ENCODE measurements at regions not wholly inside any gene's neighbourhood (a gene's known extent, or its start where the extent isn't known, plus 50 kb on each side); places are given as distances from the start of the nearest gene placed in this dataset.

GRCh38 chr3:66863205-66864111, 134.6 kb upstream of the KBTBD8 start:
- H3K27ac ChIP-seq = no peak overlapping the region
- TF ChIP-seq CTCF (IDR thresholded peaks at IDR 0.05) = no peak
- TF ChIP-seq POLR2A (IDR thresholded peaks at IDR 0.05) = no peak
- no peak for TF ChIP-seq EP300 (IDR thresholded peaks at IDR 0.05)
- H3K9me3 ChIP-seq = no peaks in the 10 kb centered on the region
- WGBS, 3 donors = 46 to 67% (median 63%) methylated on average over 10 of the region's 10 CpGs
- no peaks in the 10 kb centered on the region for H3K27me3 ChIP-seq
- intact Hi-C loops (cut with DNase I) = no loop called here
- no peaks in the 10 kb centered on the region for H3K36me3 ChIP-seq
- no peaks in the 10 kb centered on the region for H3K4me1 ChIP-seq (ENCODE audit: insufficient read depth)
- no peak overlapping the region for H3K4me3 ChIP-seq
- no peak for DNase-seq

- Histone ChIP-seq H3K9me3 (no peaks in the 10 kb centered on the region), H3K36me3 (no peaks in the 10 kb centered on the region), H3K4me1 (ENCODE audit: insufficient read depth) (no peaks in the 10 kb centered on the region), H3K27ac (no peak overlapping the region), H3K27me3 (no peaks in the 10 kb centered on the region), H3K4me3 (no peak overlapping the region)
- DNase-seq = no peak
- TF ChIP-seq CTCF (IDR thresholded peaks at IDR 0.05) = no peak
- no peak for TF ChIP-seq POLR2A (IDR thresholded peaks at IDR 0.05)
- no peak for TF ChIP-seq EP300 (IDR thresholded peaks at IDR 0.05)
- intact Hi-C loops (cut with DNase I) = no loop called here
- 78 to 86% (median 84%) methylated on average over 2 of the region's 2 CpGs for WGBS, 3 donors
These were observed 113.4 kb upstream of the KBTBD8 start for GRCh38 chr3:66884659-66885058.

- no peaks in the 10 kb centered on the region for H3K9me3 ChIP-seq
- H3K4me3 ChIP-seq = no peak overlapping the region
- no peaks in the 10 kb centered on the region for H3K27me3 ChIP-seq
- H3K4me1 ChIP-seq (ENCODE audit: insufficient read depth) = no peaks in the 10 kb centered on the region
- H3K36me3 ChIP-seq = no peaks in the 10 kb centered on the region
- TF ChIP-seq CTCF (IDR thresholded peaks at IDR 0.05) (no peak), POLR2A (IDR thresholded peaks at IDR 0.05) (no peak)
- H3K27ac ChIP-seq = no peak overlapping the region
- intact Hi-C loops (cut with DNase I) = no loop called here
- DNase-seq = no peak
- 56 to 72% (median 63%) methylated on average over 6 of the region's 6 CpGs for WGBS, 3 donors
These were observed 112.6 kb upstream of the KBTBD8 start for GRCh38 chr3:66885326-66886000.

- TF ChIP-seq CTCF (IDR thresholded peaks at IDR 0.05) = no peak
- TF ChIP-seq EP300 (IDR thresholded peaks at IDR 0.05) = no peak
- TF ChIP-seq POLR2A (IDR thresholded peaks at IDR 0.05) = no peak
- H3K27me3 ChIP-seq = no peaks in the 10 kb centered on the region
- intact Hi-C loops (cut with DNase I) = no loop called here
These were observed 108.2 kb upstream of the KBTBD8 start for GRCh38 chr3:66889750-66890494.

More at GRCh38 chr3:66889750-66890494, 108.2 kb upstream of the KBTBD8 start:
- no peak for DNase-seq
- Histone ChIP-seq H3K4me1 (ENCODE audit: insufficient read depth) (no peaks in the 10 kb centered on the region), H3K9me3 (no peaks in the 10 kb centered on the region), H3K4me3 (no peak overlapping the region), H3K36me3 (no peaks in the 10 kb centered on the region), H3K27ac (no peak overlapping the region)
- WGBS, 3 donors = 60 to 78% (median 63%) methylated on average over 11 of the region's 11 CpGs

All from ovary (tissue), 7 donors.